HG03159 (cell line): ENCODE measurements at regions not wholly inside any gene's neighbourhood (a gene's known extent, or its start where the extent isn't known, plus 50 kb on each side); places are given as distances from the start of the nearest gene placed in this dataset.
A peak's percentile ranks its signal among the peaks of the same experiment; 100 is the strongest.

Experiments
- ATAC-seq: cut with Tn5 transposase; IDR thresholded peaks from one replicate; pipeline ENCODE4 v1.9.1; 2021; ENCODE audit warnings: mild to moderate bottlenecking, moderate library complexity; ENCODE audit not compliant: unreplicated experiment

DNA sequence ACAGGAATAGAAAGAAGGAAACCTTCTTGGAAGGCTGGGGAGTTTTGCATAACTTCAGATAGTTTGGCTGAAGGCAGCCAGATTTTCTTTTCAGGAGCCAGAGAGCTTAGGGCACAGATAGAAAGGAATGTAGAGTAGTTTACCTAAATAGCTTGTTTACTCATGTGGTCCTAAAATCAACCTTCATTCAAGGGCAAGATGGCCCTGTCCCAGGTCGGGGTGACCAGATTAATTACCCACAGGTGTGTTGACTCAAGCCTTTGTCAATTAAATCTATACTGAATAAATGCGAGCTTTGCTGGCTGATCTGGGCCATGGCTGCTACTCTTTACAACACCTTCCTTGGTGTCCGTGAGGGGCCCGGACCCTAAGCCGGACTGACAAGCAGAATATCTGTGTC lies 792.0 kb upstream of the MAN1A1 start:
- no peak for ATAC-seq

DNA sequence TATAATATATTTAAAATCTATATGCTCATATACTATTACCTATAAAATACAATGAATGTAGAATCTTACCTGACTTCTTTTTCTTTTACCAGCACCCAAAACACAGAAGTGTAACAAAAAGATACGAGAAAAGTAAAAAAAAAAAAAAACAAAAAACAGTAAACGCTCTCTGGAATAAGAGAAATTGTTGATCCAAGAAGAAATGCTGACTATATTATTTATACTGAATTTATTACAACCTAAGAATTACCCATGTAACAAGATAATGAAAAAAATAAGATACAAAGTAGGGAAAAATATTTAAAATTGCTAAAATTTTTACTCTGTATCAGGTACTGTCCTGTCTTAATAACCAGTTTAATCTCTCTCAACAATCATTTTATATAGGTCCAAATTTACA lies 787.9 kb upstream of the MAN1A1 start:
- no peak for ATAC-seq

DNA sequence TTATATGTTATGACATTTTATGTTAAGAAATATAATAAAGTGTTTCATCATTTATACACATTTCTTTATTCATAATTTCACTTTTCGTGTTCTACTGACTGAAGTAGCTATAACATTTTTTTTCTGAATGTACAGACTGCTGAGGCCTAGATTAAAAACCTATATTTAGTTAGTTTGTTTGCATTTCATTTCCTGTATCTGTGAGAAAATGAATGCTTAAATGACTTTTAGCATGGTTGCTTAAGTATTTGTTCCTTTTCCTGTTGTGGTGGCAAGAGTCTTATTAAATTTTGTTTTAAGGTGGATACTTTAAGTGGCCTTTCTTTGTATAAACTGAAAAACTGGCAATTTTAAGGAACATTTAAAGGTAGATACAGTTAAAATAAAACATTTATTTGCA lies 779.7 kb upstream of the MAN1A1 start:
- ATAC-seq, result no peak

- no peak for ATAC-seq
These were observed 772.8 kb upstream of the MAN1A1 start for GRCh38 chr6:120122401-120122800.

GRCh38 chr6:120116343-120116742 lies 766.8 kb upstream of the MAN1A1 start:
- ATAC-seq, result no peak

DNA sequence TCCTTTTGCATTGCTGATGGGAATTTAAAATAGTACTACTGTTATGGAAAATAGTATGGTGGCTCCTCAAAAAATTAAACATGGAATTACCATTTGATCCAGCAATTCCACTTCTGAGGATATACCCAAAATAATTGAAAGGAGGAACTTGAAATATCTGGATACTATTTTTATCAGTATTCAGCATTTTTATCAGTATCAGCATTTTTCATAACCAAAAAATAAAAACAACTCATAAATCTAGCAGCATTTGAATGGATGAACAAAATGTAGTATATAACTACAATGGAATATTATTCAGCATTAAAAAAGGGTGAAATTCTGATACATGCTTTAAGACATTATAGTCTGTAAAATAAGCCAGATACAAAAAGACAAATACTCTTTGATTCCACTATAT lies 763.4 kb upstream of the MAN1A1 start:
- no peak for ATAC-seq

- ATAC-seq, result no peak
These were observed 761.4 kb upstream of the MAN1A1 start for GRCh38 chr6:120111001-120111400.

GRCh38 chr6:120108061-120108795 lies 758.7 kb upstream of the MAN1A1 start:
- ATAC-seq, result no peak

DNA sequence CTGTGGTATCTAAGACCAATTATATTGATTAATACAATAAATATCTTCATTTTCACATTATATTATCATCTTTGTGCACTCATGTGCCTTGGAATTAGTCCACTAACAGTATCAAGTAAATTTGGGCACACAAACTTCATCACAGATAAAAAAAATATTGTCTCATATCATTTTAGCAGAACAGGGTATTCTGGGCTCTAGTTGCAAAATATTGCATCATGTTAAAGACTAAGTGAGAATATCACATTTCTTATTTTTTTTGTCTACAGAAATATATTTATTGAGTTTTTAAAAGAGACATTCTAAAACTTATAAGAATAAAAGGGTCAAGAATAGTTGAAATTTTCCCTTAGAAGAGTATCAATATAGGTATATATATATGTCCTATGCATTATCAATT lies 754.1 kb upstream of the MAN1A1 start:
- no peak for ATAC-seq

DNA sequence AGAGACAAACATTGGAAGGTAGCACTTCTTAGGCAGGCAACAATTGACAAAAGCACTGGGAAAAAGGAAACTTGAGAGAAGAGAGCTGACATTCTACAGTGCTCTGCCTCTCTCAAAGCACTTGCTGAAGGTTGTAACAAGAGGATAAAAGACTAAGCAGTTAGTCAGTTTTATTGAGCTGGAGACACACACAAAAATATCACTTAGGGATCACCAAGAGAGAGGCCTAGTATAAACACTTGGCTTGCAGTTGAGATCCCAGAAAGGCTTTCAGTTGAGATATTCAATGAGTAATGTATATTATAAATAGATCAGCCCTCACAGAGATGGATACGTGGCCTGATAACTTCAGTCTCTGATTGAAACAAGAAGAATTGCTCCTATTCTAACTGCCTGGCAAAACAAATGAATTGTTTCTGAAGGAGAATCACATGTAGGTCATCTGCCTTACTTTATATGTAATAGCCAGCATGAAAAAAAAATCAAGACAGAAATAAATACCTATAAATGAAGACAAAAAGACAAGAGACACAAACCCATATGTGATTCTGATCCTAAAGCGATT lies 747.2 kb upstream of the MAN1A1 start:
- no peak for ATAC-seq

- no peak for ATAC-seq
These were observed 733.6 kb upstream of the MAN1A1 start for GRCh38 chr6:120083186-120083585.

DNA sequence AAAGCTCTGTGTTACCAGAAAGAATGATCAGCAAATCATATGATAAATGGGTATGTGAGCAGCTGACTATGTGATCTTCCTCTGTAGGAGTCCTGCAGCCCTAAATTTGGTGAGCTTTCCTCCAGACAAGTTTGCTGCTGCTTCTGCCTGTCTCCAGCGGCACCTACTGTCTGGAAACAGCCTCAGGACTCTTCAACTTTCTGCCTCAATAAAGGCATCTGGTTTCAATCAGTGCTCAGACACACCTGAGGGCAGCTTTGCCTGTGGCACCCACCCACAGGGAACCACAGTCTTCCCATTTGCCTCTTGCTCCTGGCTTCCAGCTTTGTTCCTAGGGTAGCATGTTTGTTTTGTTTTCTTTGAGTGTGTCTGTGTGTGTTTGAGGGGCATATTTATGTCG lies 727.9 kb upstream of the MAN1A1 start:
- no peak for ATAC-seq

DNA sequence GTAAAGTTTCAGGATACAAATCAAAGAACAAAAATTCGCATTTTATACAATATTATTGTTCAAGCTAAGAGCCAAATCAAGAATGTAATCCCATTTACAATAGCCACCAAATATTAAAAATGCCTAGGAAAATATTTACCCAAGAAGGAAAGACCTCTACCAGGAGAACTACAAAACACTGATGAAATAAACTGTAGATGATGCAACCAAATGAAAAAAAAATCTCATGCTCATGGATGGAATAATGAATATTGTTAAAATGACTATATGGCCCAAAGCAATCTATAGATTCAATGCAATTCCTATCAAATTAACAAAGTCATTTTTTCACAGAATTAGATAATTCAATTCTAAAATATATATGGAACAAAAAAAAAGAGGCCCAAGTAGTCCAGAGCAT lies 708.8 kb upstream of the MAN1A1 start:
- ATAC-seq, result no peak

GRCh38 chr6:120056085-120056484 lies 706.5 kb upstream of the MAN1A1 start:
- ATAC-seq, result peak; percentile 85

GRCh38 chr6:120055071-120055470 lies 705.5 kb upstream of the MAN1A1 start:
- ATAC-seq, result no peak

GRCh38 chr6:120039664-120040063 lies 690.1 kb upstream of the MAN1A1 start:
- no peak for ATAC-seq

DNA sequence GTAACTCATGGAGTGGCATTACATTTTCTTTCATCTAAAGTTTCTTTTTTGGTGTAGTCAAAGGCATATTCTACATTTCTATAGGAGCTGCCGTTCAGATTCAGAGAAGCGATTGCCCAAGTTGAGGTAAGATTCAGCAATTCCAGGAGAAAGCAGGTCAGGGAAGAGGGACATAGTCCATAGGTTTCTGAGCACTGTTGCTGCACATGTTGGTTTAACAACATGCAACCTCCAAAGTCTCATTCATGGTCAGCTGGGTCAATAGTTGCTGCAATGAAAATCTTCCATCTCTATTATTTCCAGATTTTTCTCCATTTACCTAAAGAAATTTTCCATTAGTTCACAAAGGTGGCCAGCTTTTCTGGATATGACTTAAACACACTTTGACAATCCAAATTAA lies 682.3 kb upstream of the MAN1A1 start:
- ATAC-seq, result no peak

- ATAC-seq, result no peak
These were observed 677.2 kb upstream of the MAN1A1 start for GRCh38 chr6:120026791-120027190.

- no peak for ATAC-seq
These were observed 660.5 kb upstream of the MAN1A1 start for GRCh38 chr6:120010075-120010474.

GRCh38 chr6:120005292-120005976 lies 655.9 kb upstream of the MAN1A1 start:
- no peak for ATAC-seq

DNA sequence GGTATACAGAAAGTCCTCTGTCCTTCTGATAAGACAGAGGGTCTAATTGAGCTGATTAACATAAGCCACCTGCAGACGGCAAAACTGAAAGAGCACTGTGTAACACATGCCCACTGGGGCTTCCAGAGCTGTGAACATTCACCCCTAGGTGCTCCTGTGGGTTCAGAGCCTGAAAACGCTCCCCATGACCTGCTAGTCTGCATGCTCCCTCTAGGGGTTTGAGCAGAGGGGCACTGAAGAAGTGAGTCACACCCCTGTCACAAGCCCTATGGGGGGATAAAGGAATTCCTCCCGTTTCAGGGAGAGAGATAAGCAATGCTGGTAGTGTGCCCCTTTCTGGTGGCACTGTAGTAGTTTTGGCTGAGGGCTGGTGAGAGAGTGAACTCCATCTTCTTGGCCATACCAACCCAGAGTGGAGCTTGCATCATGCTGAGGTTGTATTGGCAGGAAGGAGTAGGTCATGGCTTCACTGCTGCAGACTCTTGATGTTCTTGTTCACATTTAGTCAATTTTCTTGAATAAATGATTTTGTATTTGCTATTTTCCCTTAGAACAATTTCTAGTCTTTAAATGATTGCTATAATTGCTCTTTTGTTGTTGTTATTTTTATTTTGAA lies 637.5 kb upstream of the MAN1A1 start:
- no peak for ATAC-seq
